Heart right ventricle (tissue), 16 donors: ENCODE measurements at regions not wholly inside any gene's neighbourhood (a gene's known extent, or its start where the extent isn't known, plus 50 kb on each side); places are given as distances from the start of the nearest gene placed in this dataset.
"Not testable (repeated sequence)": the region's sequence is repeated elsewhere in the genome, so short reads cannot be mapped to it uniquely, and the experiment has no call there.

Experiments used
- ATAC-seq, 8 donors: fragments of 200-7000 bp; cut with Tn5 transposase; one replicate each; pipeline ENCODE4 v1.9.1; 2020; ENCODE audit warnings: mild to moderate bottlenecking in 8 of 8, moderate library complexity in 8 of 8, moderate number of reproducible peaks in 1 of 8
- DNase-seq, 2 donors: peaks; one replicate each; pipeline ENCODE4 v3.0.0-alpha.2; 2020
- H3K27ac ChIP-seq, 10 donors: fragments of 200-600 bp; sonication (generic) in 2 of 10; one replicate each; pipeline versions ENCODE4 v1.5.0 to v1.8.0; 2020 to 2022; ENCODE audit warnings: mild to moderate bottlenecking in 3 of 10
- H3K27me3 ChIP-seq, 7 donors: fragments of 200-600 bp; one replicate each; pipeline ENCODE4 v1.8.0; 2021 to 2022; ENCODE audit warnings: mild to moderate bottlenecking in 2 of 7
- H3K36me3 ChIP-seq, 9 donors: fragments of 200-600 bp; sonication (generic) in 1 of 9; one replicate each; pipeline versions ENCODE4 v1.5.0 to v1.8.0; 2020 to 2022; ENCODE audit warnings: mild to moderate bottlenecking in 2 of 9
- H3K4me1 ChIP-seq, 9 donors: fragments of 200-600 bp; sonication (generic) in 1 of 9; one replicate each; pipeline versions ENCODE4 v1.5.0 to v1.8.0; 2020 to 2022; ENCODE audit warnings: mild to moderate bottlenecking in 4 of 9
- H3K4me3 ChIP-seq, 10 donors: fragments of 200-600 bp; sonication (generic) in 2 of 10; one replicate each; pipeline versions ENCODE4 v1.5.0 to v1.8.0; 2020 to 2022; ENCODE audit warnings: mild to moderate bottlenecking in 7 of 10, moderate library complexity in 2 of 10
- H3K9me3 ChIP-seq, 11 donors: fragments of 200-600 bp in 10 of 11; sonication (generic) in 2 of 11; one replicate each; pipeline versions ENCODE4 v1.5.0 to v1.8.0; 2013 to 2022; ENCODE audit warnings: mild to moderate bottlenecking in 2 of 11, control low read depth in 1 of 11, moderate library complexity in 1 of 11
- CTCF ChIP-seq, 9 donors: fragments of 200-600 bp; sonication (generic) in 2 of 9; IDR thresholded peaks; one replicate each; pipeline versions ENCODE4 v1.5.0 to v1.8.0; 2021 to 2022; ENCODE audit warnings: antibody characterized with exemption in 9 of 9, mild to moderate bottlenecking in 5 of 9, moderate library complexity in 1 of 9
- WGBS, 2 donors: extraction: QIAGEN DNeasy Blood & Tissue Kit; methylation state at CpG; one replicate each; pipeline ENCODE4 v1.1.7; 2013; ENCODE audit warnings: inconsistent platforms in 1 of 2; 5-methylcytosine and 5-hydroxymethylcytosine counted together
- intact Hi-C, 10 donors: fragments of 100-400 bp; cut with DNase I; formaldehyde crosslinking; loops; one replicate each; pipeline versions ENCODE4 v1.11.1 to v1.14.2; 2022
- donor health status: Arrhythmogenic right ventricular cardiomyopathy.
- donor health status: ischemic (EF 13 %, LVEDD 7.1; RV severe dilation, severe dysfunction).
- donor health status: healthy with polysubstance abuse.
- donor health status: DM: no; HTN: yes; CAD: no.
- donor health status: DM: no; HTN: no; CAD: no.
- donor health status: ischemic (EF 25% LVEDD 6.9; RV normal size, moderate dysfunction).
- donor health status: ischemic (EF 25% LVEDD 5.7; RV mildly dilated, moderate dysfunction).
- donor health status: healthy.
- donor health status: DM: yes; HTN: yes; CAD: no.
- donor health status: Ischemic cardiomyopathy.
- donor health status: ischemic (EF 35%, LVEDD 5.7; RV mildly dilated, moderate dysfunction).
- donor health status: nonischemic (EF 11% LVEDD 7.7; RV severe dilation, severe dysfunction).
- donor health status: DM: yes; HTN: yes; CAD: no.
- donor health status: PGD.
- donor health status: ischemic (EF 29% LVEDD 5.4; RV normal size, mild dysfunction).
- donor health status: nonischemic (EF 23%, LVEDD 6.1; RV moderate dilation, normal function).

GRCh38 chr6:8170245-8170644 lies 67.9 kb upstream of the EEF1E1 start:
- H3K36me3 ChIP-seq, result no peaks in the 10 kb centered on the region
- intact Hi-C loops, result no loop called here
- no peaks in the 10 kb centered on the region for H3K9me3 ChIP-seq
- no peaks in the 10 kb centered on the region for H3K4me1 ChIP-seq
- WGBS, 2 donors, result 77 to 96% methylated on average over 3 of the region's 3 CpGs
- peaks cover 0 to 3% (median 0%) of the 10 kb centered on the region in 7 donors for H3K27me3 ChIP-seq
- DNase-seq, result no peak
- no peak for TF ChIP-seq CTCF (IDR thresholded peaks at IDR 0.05)
- H3K4me3 ChIP-seq, result no peak overlapping the region
- no peak overlapping the region for H3K27ac ChIP-seq
- ATAC-seq, result no peak

GRCh38 chr6:8166156-8166555 lies 63.8 kb upstream of the EEF1E1 start:
- intact Hi-C loops, result no loop called here
- Histone ChIP-seq H3K27me3 (peaks cover 0 to 3% (median 0%) of the 10 kb centered on the region in 7 donors), H3K27ac (no peak overlapping the region), H3K9me3 (peaks cover 0 to 3% (median 0%) of the 10 kb centered on the region in 11 donors), H3K36me3 (no peaks in the 10 kb centered on the region), H3K4me3 (no peak overlapping the region), H3K4me1 (no peaks in the 10 kb centered on the region)
- no peak for TF ChIP-seq CTCF (IDR thresholded peaks at IDR 0.05)
- DNase-seq (no peak), ATAC-seq (no peak)

GRCh38 chr6:8165008-8165407 lies 62.7 kb upstream of the EEF1E1 start:
- H3K36me3 ChIP-seq, H3K4me3 ChIP-seq, ATAC-seq, H3K9me3 ChIP-seq, H3K27ac ChIP-seq, DNase-seq, H3K4me1 ChIP-seq, intact Hi-C loops, H3K27me3 ChIP-seq: not testable (repeated sequence)
- 82% methylated on average over 15 to 17 of the region's 17 CpGs for WGBS, 2 donors

DNA sequence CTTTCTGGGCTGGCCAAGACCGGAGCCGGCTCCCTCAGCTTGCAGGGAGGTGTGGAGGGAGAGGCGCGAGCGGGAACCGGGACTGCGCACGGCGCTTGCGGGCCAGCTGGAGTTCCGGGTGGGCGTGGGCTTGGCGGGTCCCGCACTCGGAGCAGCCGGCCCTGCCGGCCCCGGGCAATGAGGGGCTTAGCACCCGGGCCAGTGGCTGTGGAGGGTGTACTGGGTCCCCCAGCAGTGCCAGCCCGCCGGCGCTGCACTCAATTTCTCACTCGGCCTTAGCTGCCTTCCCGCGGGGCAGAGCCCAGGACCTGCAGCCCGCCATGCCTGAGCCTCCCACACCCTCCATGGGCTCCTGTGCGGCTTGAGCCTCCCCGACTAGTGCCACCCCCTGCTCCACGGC lies 61.9 kb upstream of the EEF1E1 start:
- H3K27me3 ChIP-seq, H3K4me1 ChIP-seq, H3K36me3 ChIP-seq, H3K9me3 ChIP-seq, H3K4me3 ChIP-seq, DNase-seq, intact Hi-C loops, ATAC-seq, H3K27ac ChIP-seq: not testable (repeated sequence)
- WGBS, 2 donors, result 95 to 97% methylated on average over 25 to 29 of the region's 29 CpGs

GRCh38 chr6:8159966-8160365 lies 57.6 kb upstream of the EEF1E1 start:
- H3K36me3 ChIP-seq, result no peaks in the 10 kb centered on the region
- H3K27ac ChIP-seq, result no peak overlapping the region
- ATAC-seq (no peak), DNase-seq (no peak)
- H3K4me1 ChIP-seq, result no peaks in the 10 kb centered on the region
- TF ChIP-seq CTCF (IDR thresholded peaks at IDR 0.05), result no peak
- no peak overlapping the region for H3K4me3 ChIP-seq
- peaks cover 0 to 15% (median 0%) of the 10 kb centered on the region in 11 donors for H3K9me3 ChIP-seq
- WGBS, 2 donors, result 65 to 66% methylated on average over 2 of the region's 2 CpGs
- intact Hi-C loops, result no loop called here
- H3K27me3 ChIP-seq, result no peaks in the 10 kb centered on the region

GRCh38 chr6:8157839-8158238 lies 55.5 kb upstream of the EEF1E1 start:
- intact Hi-C loops, result no loop called here
- H3K4me3 ChIP-seq, result no peak overlapping the region
- H3K27ac ChIP-seq, result no peak overlapping the region
- peaks cover 0 to 4% (median 0%) of the 10 kb centered on the region in 7 donors for H3K27me3 ChIP-seq
- TF ChIP-seq CTCF (IDR thresholded peaks at IDR 0.05), result no peak
- H3K9me3 ChIP-seq, result peaks cover 0 to 15% (median 0%) of the 10 kb centered on the region in 11 donors
- H3K36me3 ChIP-seq, result no peaks in the 10 kb centered on the region
- ATAC-seq (no peak), DNase-seq (no peak)
- H3K4me1 ChIP-seq, result no peaks in the 10 kb centered on the region
- 41 to 45% methylated on average over 3 of the region's 3 CpGs for WGBS, 2 donors
